HG02870 (cell line): ENCODE measurements at regions not wholly inside any gene's neighbourhood (a gene's known extent, or its start where the extent isn't known, plus 50 kb on each side); places are given as distances from the start of the nearest gene placed in this dataset.
"Not testable (repeated sequence)": the region's sequence is repeated elsewhere in the genome, so short reads cannot be mapped to it uniquely, and the experiment has no call there.

ENCODE experiments used
- ATAC-seq: cut with Tn5 transposase; IDR thresholded peaks from one replicate; pipeline ENCODE4 v1.9.1; 2021; ENCODE audit warnings: mild to moderate bottlenecking, moderate library complexity; ENCODE audit not compliant: unreplicated experiment

- no peak for ATAC-seq
Observed at GRCh38 chr3:194879126-194879877, 193.6 kb downstream of the FAM43A start.

GRCh38 chr3:194879991-194880939, 194.6 kb downstream of the FAM43A start:
- ATAC-seq, result no peak

- ATAC-seq, result no peak
Observed at GRCh38 chr3:194880940-194881925, 195.6 kb downstream of the FAM43A start.

- ATAC-seq, result no peak
Observed at GRCh38 chr3:194884649-194885315, 199.1 kb downstream of the FAM43A start.

- no peak for ATAC-seq
Observed at GRCh38 chr3:194885766-194886165, 200.1 kb downstream of the FAM43A start.

GRCh38 chr3:194886836-194887235, 201.2 kb downstream of the FAM43A start:
- ATAC-seq, result no peak

- not testable (repeated sequence) for ATAC-seq
Observed at GRCh38 chr3:194888062-194888461, 202.4 kb downstream of the FAM43A start.

GRCh38 chr3:194888916-194889315, 203.2 kb downstream of the FAM43A start:
- no peak for ATAC-seq

GRCh38 chr3:194890091-194890490, 204.4 kb downstream of the FAM43A start:
- no peak for ATAC-seq

- ATAC-seq, result no peak
Observed at GRCh38 chr3:194893121-194893987, 207.7 kb downstream of the FAM43A start.

- no peak for ATAC-seq
Observed at GRCh38 chr3:194894538-194894937, 208.9 kb downstream of the FAM43A start.

GRCh38 chr3:194900854-194901522, 215.3 kb downstream of the FAM43A start:
- ATAC-seq, result no peak

GRCh38 chr3:194903447-194903846, 217.8 kb downstream of the FAM43A start:
- ATAC-seq, result not testable (repeated sequence)

- ATAC-seq, result not testable (repeated sequence)
Observed at GRCh38 chr3:194904999-194905398, 219.3 kb downstream of the FAM43A start.

GRCh38 chr3:194905696-194906095, 220.0 kb downstream of the FAM43A start:
- ATAC-seq, result no peak

- ATAC-seq, result no peak
Observed at GRCh38 chr3:194906229-194906629, 220.5 kb downstream of the FAM43A start.

- no peak for ATAC-seq
Observed at GRCh38 chr3:194906970-194907629, 221.4 kb downstream of the FAM43A start.

GRCh38 chr3:194907811-194908210, 222.1 kb downstream of the FAM43A start:
- ATAC-seq, result no peak
